ENCODE measurements at regions not wholly inside any gene's neighbourhood (a gene's known extent, or its start where the extent isn't known, plus 50 kb on each side); places are given as distances from the start of the nearest gene placed in this dataset.

GRCh38 chr9:99326112-99326916, 104.2 kb downstream of the SEC61B start:
- no peak for DNase-seq (ENCODE audit: extremely low read depth in 1 of 2, low read depth in 1 of 2)

GRCh38 chr9:99326917-99327189, 104.8 kb downstream of the SEC61B start:
- no peak for DNase-seq (ENCODE audit: extremely low read depth in 1 of 2, low read depth in 1 of 2)

GRCh38 chr9:99327667-99328066, 105.6 kb downstream of the SEC61B start:
- no peak for DNase-seq (ENCODE audit: extremely low read depth in 1 of 2, low read depth in 1 of 2)

GRCh38 chr9:99335280-99335679, 113.2 kb downstream of the SEC61B start:
- no peak for DNase-seq (ENCODE audit: extremely low read depth in 1 of 2, low read depth in 1 of 2)

GRCh38 chr9:99336005-99336404, 113.9 kb downstream of the SEC61B start:
- DNase-seq (ENCODE audit: extremely low read depth in 1 of 2, low read depth in 1 of 2) = no peak

GRCh38 chr9:99336531-99336930, 114.4 kb downstream of the SEC61B start:
- DNase-seq (ENCODE audit: extremely low read depth in 1 of 2, low read depth in 1 of 2) = no peak

- no peak for DNase-seq (ENCODE audit: extremely low read depth in 1 of 2, low read depth in 1 of 2)
Measured at GRCh38 chr9:99340281-99340680, 118.2 kb downstream of the SEC61B start.

- DNase-seq (ENCODE audit: extremely low read depth in 1 of 2, low read depth in 1 of 2) = no peak
Measured at GRCh38 chr9:99341686-99342085, 119.6 kb downstream of the SEC61B start.

- no peak for DNase-seq (ENCODE audit: extremely low read depth in 1 of 2, low read depth in 1 of 2)
Measured at GRCh38 chr9:99345451-99345850, 123.4 kb downstream of the SEC61B start.

- no peak for DNase-seq (ENCODE audit: extremely low read depth in 1 of 2, low read depth in 1 of 2)
Measured at GRCh38 chr9:99345942-99346341, 123.9 kb downstream of the SEC61B start.

GRCh38 chr9:99347568-99347967, 125.5 kb downstream of the SEC61B start:
- no peak for DNase-seq (ENCODE audit: extremely low read depth in 1 of 2, low read depth in 1 of 2)

GRCh38 chr9:99348289-99348688, 126.2 kb downstream of the SEC61B start:
- no peak for DNase-seq (ENCODE audit: extremely low read depth in 1 of 2, low read depth in 1 of 2)

GRCh38 chr9:99349870-99350269, 127.8 kb downstream of the SEC61B start:
- DNase-seq (ENCODE audit: extremely low read depth in 1 of 2, low read depth in 1 of 2) = no peak

- DNase-seq (ENCODE audit: extremely low read depth in 1 of 2, low read depth in 1 of 2) = no peak
Measured at GRCh38 chr9:99350461-99350860, 128.4 kb downstream of the SEC61B start.

- no peak for DNase-seq (ENCODE audit: extremely low read depth in 1 of 2, low read depth in 1 of 2)
Measured at GRCh38 chr9:99351647-99352046, 129.6 kb downstream of the SEC61B start.

GRCh38 chr9:99352826-99353225, 130.7 kb downstream of the SEC61B start:
- DNase-seq (ENCODE audit: extremely low read depth in 1 of 2, low read depth in 1 of 2) = no peak

- DNase-seq (ENCODE audit: extremely low read depth in 1 of 2, low read depth in 1 of 2) = no peak
Measured at GRCh38 chr9:99353408-99353807, 131.3 kb downstream of the SEC61B start.

GRCh38 chr9:99354104-99354503, 132.0 kb downstream of the SEC61B start:
- DNase-seq (ENCODE audit: extremely low read depth in 1 of 2, low read depth in 1 of 2) = no peak

GRCh38 chr9:99356512-99356971, 134.5 kb downstream of the SEC61B start:
- no peak for DNase-seq (ENCODE audit: extremely low read depth in 1 of 2, low read depth in 1 of 2)

GRCh38 chr9:99357575-99357974, 135.5 kb downstream of the SEC61B start:
- DNase-seq (ENCODE audit: extremely low read depth in 1 of 2, low read depth in 1 of 2) = no peak

- DNase-seq (ENCODE audit: extremely low read depth in 1 of 2, low read depth in 1 of 2) = no peak
Measured at GRCh38 chr9:99358668-99359067, 136.6 kb downstream of the SEC61B start.

GRCh38 chr9:99359336-99359735, 137.3 kb downstream of the SEC61B start:
- no peak for DNase-seq (ENCODE audit: extremely low read depth in 1 of 2, low read depth in 1 of 2)

GRCh38 chr9:99360026-99360425, 137.9 kb downstream of the SEC61B start:
- DNase-seq (ENCODE audit: extremely low read depth in 1 of 2, low read depth in 1 of 2) = no peak
